BE2C (cell line): ENCODE measurements at regions not wholly inside any gene's neighbourhood (a gene's known extent, or its start where the extent isn't known, plus 50 kb on each side); places are given as distances from the start of the nearest gene placed in this dataset.

Source experiments
- DNase-seq: peaks from one replicate; pipeline ENCODE4 v3.0.0-alpha.2; 2020
- H3K27me3 ChIP-seq: fragments of 250-450 bp; sonication (Bioruptor Pico); 2 replicates; pipeline ENCODE4 v1.5.1; 2020; ENCODE audit warnings: mild to moderate bottlenecking
- H3K36me3 ChIP-seq: fragments of 250-450 bp; sonication (Bioruptor Pico); 2 replicates; pipeline ENCODE4 v1.5.1; 2020; ENCODE audit warnings: mild to moderate bottlenecking
- H3K4me1 ChIP-seq: fragments of 250-450 bp; sonication (Bioruptor Pico); 2 replicates; pipeline ENCODE4 v1.5.1; 2020
- H3K4me3 ChIP-seq: 2 replicates; pipeline ENCODE4 v1.5.1; 2011; ENCODE audit warnings: low read depth, low read length
- H3K9me3 ChIP-seq: fragments of 250-450 bp; sonication (Bioruptor Pico); 2 replicates; pipeline ENCODE4 v1.5.1; 2020
- CTCF ChIP-seq: IDR thresholded peaks from 2 replicates; pipeline ENCODE4 v1.5.1; 2012; ENCODE audit warnings: mild to moderate bottlenecking, low read depth, low read length

GRCh38 chr13:103277959-103278694, 211.9 kb upstream of the SLC10A2 start:
- no peak overlapping the region for H3K4me3 ChIP-seq
- H3K36me3 ChIP-seq, result no peaks in the 10 kb centered on the region
- no peak; the same call in 1 of the 2 replicates for TF ChIP-seq CTCF
- H3K27me3 ChIP-seq, result no peaks in the 10 kb centered on the region
- H3K4me1 ChIP-seq, result peaks cover 4% of the 10 kb centered on the region; the same call in 1 of the 2 replicates
- DNase-seq, result no peak
- no peaks in the 10 kb centered on the region for H3K9me3 ChIP-seq

GRCh38 chr13:103276775-103277498, 210.7 kb upstream of the SLC10A2 start:
- no peak for TF ChIP-seq CTCF

GRCh38 chr13:103275722-103276121, 209.5 kb upstream of the SLC10A2 start:
- DNase-seq, result no peak
- H3K36me3 ChIP-seq, result no peaks in the 10 kb centered on the region
- H3K9me3 ChIP-seq, result no peaks in the 10 kb centered on the region
- H3K27me3 ChIP-seq, result no peaks in the 10 kb centered on the region
- H3K4me1 ChIP-seq, result peaks cover 4% of the 10 kb centered on the region; the same call in 1 of the 2 replicates
- H3K4me3 ChIP-seq, result no peak overlapping the region
- no peak for TF ChIP-seq CTCF

More at GRCh38 chr13:103276775-103277498, 210.7 kb upstream of the SLC10A2 start:
- Histone ChIP-seq H3K27me3 (no peaks in the 10 kb centered on the region), H3K4me1 (peaks cover 4% of the 10 kb centered on the region; the same call in 1 of the 2 replicates), H3K9me3 (no peaks in the 10 kb centered on the region), H3K4me3 (no peak overlapping the region), H3K36me3 (no peaks in the 10 kb centered on the region)
- no peak for DNase-seq

GRCh38 chr13:103275081-103275480, 208.9 kb upstream of the SLC10A2 start:
- TF ChIP-seq CTCF, result no peak
- DNase-seq, result no peak
- Histone ChIP-seq H3K4me1 (peaks cover 4% of the 10 kb centered on the region; the same call in 1 of the 2 replicates), H3K36me3 (no peaks in the 10 kb centered on the region), H3K9me3 (no peaks in the 10 kb centered on the region), H3K4me3 (no peak overlapping the region), H3K27me3 (no peaks in the 10 kb centered on the region)

- H3K9me3 ChIP-seq, result no peaks in the 10 kb centered on the region
- no peaks in the 10 kb centered on the region for H3K36me3 ChIP-seq
Observed at GRCh38 chr13:103273825-103274224, 207.6 kb upstream of the SLC10A2 start.

More at GRCh38 chr13:103273825-103274224, 207.6 kb upstream of the SLC10A2 start:
- DNase-seq, result no peak
- Histone ChIP-seq H3K4me1 (peaks cover 4% of the 10 kb centered on the region; the same call in 1 of the 2 replicates), H3K27me3 (no peaks in the 10 kb centered on the region), H3K4me3 (no peak overlapping the region)
- no peak for TF ChIP-seq CTCF
